ENCODE measurements at regions not wholly inside any gene's neighbourhood (a gene's known extent, or its start where the extent isn't known, plus 50 kb on each side); places are given as distances from the start of the nearest gene placed in this dataset.

DNA sequence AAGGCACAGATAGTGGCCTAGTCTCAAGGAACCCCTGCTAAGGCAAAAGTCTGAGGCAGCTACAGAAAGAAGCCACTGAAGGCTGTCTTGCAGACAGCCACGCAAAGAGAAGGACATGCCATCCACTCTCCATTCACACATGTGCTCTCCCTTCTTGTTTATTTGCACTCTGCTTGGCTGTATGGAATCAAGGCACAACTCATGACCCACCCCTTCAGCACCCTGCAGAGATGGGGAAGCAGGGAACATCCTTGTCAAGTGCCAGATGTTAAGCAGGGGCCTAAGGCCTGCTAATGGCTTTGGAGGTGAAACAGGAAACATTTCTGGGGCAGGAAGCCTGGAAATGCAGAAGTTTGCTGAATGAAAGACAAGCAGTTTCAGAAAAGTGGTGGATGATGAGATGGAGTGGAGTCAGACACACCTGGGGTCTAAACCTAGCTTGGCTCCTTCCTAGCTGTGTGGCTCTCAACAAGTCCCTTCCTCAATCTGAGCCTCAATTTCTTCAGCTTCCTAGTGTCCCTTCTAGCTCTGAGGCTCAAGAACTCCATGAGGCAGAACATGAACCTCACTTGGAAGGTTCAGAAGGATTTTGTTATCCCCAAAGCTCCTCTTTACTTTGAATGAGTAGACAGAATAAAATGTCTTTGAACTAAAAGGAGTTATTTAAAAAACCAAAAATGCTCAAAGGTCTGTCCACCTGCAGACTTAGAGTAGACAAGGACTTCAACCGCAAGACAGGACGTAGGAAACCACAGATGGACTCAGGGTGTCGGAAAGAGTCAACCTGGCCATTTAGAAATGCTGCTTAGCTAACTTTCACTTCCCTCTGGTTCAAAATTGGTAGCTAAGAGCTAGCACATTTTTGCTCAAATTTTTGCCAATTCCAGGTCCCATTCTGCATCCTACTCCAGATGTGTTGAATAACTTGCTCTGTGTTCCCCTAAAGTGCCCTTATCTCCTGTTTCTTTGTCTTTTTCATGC, 283.1 kb downstream of the PLPP3 start:
- no peaks in the 10 kb centered on the region for H3K27me3 Mint-ChIP-seq

DNA sequence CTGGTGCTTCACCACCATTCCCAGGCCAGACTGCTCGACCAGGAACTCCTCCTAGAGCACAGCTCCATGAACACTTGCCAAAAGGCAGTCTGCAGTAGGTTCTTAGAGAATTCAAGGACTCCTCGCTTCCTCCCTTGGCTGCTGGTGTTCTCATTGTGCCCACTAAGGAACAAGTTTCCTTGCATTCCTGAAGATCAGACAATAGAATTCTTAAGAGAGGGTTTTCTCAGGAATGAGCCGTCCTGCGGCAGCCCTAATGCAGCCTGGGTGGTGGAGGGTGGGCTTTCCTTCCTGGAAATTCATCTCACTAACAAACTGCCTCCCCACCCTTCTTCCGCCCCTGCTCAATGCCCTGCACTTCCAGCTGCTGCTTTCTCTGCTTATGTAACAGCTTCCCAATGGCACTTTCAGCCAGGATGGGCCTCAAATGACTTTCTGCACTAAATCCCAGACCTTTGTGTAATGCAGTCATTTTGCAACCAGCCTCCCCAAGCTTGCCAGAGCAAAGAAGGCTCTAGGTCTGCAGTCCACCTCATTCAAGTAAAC, 287.9 kb downstream of the PLPP3 start:
- Mint-ChIP-seq H3K4me3 (no peak overlapping the region), H3K27me3 (no peaks in the 10 kb centered on the region), H3K36me3 (no peaks in the 10 kb centered on the region), H3K4me1 (ENCODE audit: unreplicated experiment) (peaks cover 15% of the 10 kb centered on the region), H3K9me3 (peaks cover 6% of the 10 kb centered on the region), H3K27ac (no peak overlapping the region)
- DNase-seq (ENCODE audit: extremely low spot score, unreplicated experiment), result no peak
- TF ChIP-seq, protein P1, sequence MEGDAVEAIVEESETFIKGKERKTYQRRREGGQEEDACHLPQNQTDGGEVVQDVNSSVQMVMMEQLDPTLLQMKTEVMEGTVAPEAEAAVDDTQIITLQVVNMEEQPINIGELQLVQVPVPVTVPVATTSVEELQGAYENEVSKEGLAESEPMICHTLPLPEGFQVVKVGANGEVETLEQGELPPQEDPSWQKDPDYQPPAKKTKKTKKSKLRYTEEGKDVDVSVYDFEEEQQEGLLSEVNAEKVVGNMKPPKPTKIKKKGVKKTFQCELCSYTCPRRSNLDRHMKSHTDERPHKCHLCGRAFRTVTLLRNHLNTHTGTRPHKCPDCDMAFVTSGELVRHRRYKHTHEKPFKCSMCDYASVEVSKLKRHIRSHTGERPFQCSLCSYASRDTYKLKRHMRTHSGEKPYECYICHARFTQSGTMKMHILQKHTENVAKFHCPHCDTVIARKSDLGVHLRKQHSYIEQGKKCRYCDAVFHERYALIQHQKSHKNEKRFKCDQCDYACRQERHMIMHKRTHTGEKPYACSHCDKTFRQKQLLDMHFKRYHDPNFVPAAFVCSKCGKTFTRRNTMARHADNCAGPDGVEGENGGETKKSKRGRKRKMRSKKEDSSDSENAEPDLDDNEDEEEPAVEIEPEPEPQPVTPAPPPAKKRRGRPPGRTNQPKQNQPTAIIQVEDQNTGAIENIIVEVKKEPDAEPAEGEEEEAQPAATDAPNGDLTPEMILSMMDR (conservative IDR thresholded peaks at IDR 0.05), result no peak

More for the DNA sequence above, 283.1 kb downstream of the PLPP3 start:
- TF ChIP-seq, protein P1 (conservative IDR thresholded peaks at IDR 0.05), result no peak
- Mint-ChIP-seq H3K4me3 (no peak overlapping the region), H3K4me1 (ENCODE audit: unreplicated experiment) (peaks cover 28% of the 10 kb centered on the region), H3K9me3 (no peaks in the 10 kb centered on the region), H3K27ac (no peak overlapping the region), H3K36me3 (peaks cover 3% of the 10 kb centered on the region)
- DNase-seq (ENCODE audit: extremely low spot score, unreplicated experiment), result no peak

DNA sequence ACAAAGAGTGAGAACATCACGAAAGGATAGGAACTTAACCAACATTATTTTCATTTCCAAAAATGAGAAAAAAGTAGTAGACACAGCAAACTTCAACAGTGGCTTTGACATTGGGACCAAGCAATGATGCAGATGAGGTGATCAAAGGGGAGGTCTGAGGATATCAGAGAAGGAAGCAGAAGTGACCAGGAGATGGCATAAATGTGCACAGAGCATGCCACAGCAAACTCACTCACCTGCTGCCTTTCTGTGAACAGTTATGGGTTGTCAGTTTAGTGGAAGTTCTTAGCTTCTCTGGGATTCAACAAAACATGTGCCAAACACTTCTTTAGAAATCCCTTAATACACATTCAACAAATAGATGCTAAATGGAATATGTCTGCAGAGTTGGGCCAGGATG, 290.1 kb downstream of the PLPP3 start:
- no peaks in the 10 kb centered on the region for H3K27me3 Mint-ChIP-seq
- TF ChIP-seq, protein P1 (conservative IDR thresholded peaks at IDR 0.05), result no peak

DNA sequence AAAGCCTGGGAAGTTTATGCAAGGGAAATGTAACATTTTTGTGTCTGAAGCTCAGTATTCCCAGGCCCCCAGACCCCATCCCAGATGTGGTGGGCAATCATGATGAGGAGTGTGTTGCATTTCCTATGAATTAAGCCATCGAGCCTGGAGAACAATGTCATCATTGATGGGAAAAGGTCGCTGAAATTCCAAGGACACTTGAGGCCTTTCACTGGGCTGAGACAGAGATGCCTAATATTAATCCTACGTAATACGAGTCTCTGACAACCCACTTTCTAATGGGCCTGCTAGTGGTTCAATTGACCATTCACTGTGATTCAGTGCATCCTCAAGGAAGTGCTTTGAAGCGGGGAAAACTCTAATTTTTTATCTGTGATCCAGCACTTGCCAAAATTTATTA, 291.6 kb downstream of the PLPP3 start:
- Mint-ChIP-seq H3K4me1 (ENCODE audit: unreplicated experiment) (peaks cover 20% of the 10 kb centered on the region), H3K36me3 (no peaks in the 10 kb centered on the region), H3K27me3 (no peaks in the 10 kb centered on the region), H3K27ac (no peak overlapping the region), H3K4me3 (no peak overlapping the region), H3K9me3 (peaks cover 6% of the 10 kb centered on the region)
- TF ChIP-seq, protein P1 (conservative IDR thresholded peaks at IDR 0.05), result no peak
- DNase-seq (ENCODE audit: extremely low spot score, unreplicated experiment), result no peak

More for the DNA sequence above, 290.1 kb downstream of the PLPP3 start:
- Mint-ChIP-seq H3K4me3 (no peak overlapping the region), H3K36me3 (no peaks in the 10 kb centered on the region), H3K4me1 (ENCODE audit: unreplicated experiment) (peaks cover 19% of the 10 kb centered on the region), H3K27ac (no peak overlapping the region), H3K9me3 (peaks cover 6% of the 10 kb centered on the region)
- no peak for DNase-seq (ENCODE audit: extremely low spot score, unreplicated experiment)

DNA sequence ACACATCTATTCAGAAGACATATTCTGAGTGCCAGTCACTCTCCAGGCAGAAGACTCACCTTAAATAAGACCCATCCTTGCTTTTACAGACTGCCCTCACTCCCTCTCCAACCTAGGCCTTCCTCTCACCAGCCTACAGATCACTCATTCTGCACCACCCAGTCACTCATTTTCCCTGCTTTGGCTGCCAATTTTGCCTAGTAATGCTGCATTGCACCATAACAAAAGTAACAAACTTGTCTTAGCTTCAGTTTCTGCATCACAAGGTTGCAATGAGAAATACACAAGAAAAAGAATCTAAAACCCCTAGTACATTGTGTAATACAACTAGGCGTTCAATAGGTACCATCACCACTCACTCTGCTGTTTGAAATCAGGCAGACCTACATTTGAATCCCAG, 292.4 kb downstream of the PLPP3 start:
- Mint-ChIP-seq H3K4me1 (ENCODE audit: unreplicated experiment) (peaks cover 20% of the 10 kb centered on the region), H3K9me3 (peaks cover 6% of the 10 kb centered on the region), H3K36me3 (no peaks in the 10 kb centered on the region), H3K27me3 (no peaks in the 10 kb centered on the region), H3K27ac (peak overlapping the region; percentile 78), H3K4me3 (no peak overlapping the region)
- TF ChIP-seq, protein P1 (conservative IDR thresholded peaks at IDR 0.05), result no peak
- no peak for DNase-seq (ENCODE audit: extremely low spot score, unreplicated experiment)
